Gastrocnemius medialis (tissue), 4 donors: ENCODE measurements at regions not wholly inside any gene's neighbourhood (a gene's known extent, or its start where the extent isn't known, plus 50 kb on each side); places are given as distances from the start of the nearest gene placed in this dataset.

Source experiments
- POLR2A ChIP-seq, 2 donors: fragments of 450-650 bp; IDR thresholded peaks; one replicate each; pipeline ENCODE4 v1.6.1; 2017; ENCODE audit warnings: antibody characterized with exemption in 2 of 2, mild to moderate bottlenecking in 2 of 2, moderate library complexity in 2 of 2
- TF ChIP-seq, protein P1 (sequence below), 5 experiments: fragments of 450-650 bp in 3 of 5; fragments of 200-600 bp in 2 of 5; sonication (generic) in 2 of 5; IDR thresholded peaks in 4 of 5; conservative IDR thresholded peaks in 1 of 5; 1 replicate in 4 of 5; 2 replicates in 1 of 5; pipeline ENCODE4 v1.5.1; 2016 to 2019; ENCODE audit warnings: antibody characterized with exemption in 5 of 5, mild to moderate bottlenecking in 3 of 5, moderate library complexity in 3 of 5

DNA sequence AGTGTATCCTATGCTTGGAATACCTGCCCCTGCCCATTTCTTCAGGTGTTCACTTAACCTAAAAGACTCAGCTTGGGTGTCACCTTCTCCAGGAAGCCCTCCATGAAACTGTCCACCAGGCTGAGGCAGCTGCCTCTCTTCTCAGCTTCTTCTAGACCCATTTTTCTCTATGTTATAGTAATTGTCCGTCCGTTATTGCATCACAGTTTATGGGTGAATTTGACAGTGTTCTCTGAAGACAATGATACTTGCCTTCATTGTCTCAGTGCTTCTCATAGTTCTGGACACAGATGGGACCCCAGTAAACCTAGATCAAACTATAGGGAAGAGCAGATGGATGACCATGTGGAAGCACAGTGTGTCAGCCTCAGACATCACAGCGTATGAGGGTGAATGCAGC is 238.0 kb upstream of the MOCS1 start:
- TF ChIP-seq, protein P1, sequence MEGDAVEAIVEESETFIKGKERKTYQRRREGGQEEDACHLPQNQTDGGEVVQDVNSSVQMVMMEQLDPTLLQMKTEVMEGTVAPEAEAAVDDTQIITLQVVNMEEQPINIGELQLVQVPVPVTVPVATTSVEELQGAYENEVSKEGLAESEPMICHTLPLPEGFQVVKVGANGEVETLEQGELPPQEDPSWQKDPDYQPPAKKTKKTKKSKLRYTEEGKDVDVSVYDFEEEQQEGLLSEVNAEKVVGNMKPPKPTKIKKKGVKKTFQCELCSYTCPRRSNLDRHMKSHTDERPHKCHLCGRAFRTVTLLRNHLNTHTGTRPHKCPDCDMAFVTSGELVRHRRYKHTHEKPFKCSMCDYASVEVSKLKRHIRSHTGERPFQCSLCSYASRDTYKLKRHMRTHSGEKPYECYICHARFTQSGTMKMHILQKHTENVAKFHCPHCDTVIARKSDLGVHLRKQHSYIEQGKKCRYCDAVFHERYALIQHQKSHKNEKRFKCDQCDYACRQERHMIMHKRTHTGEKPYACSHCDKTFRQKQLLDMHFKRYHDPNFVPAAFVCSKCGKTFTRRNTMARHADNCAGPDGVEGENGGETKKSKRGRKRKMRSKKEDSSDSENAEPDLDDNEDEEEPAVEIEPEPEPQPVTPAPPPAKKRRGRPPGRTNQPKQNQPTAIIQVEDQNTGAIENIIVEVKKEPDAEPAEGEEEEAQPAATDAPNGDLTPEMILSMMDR (IDR thresholded peaks at IDR 0.05 in 4 of 5, conservative IDR thresholded peaks at IDR 0.05 in 1 of 5), result no peak
- TF ChIP-seq POLR2A (IDR thresholded peaks at IDR 0.05), result no peak
